Immature natural killer cell (primary cell): ENCODE measurements at regions not wholly inside any gene's neighbourhood (a gene's known extent, or its start where the extent isn't known, plus 50 kb on each side); places are given as distances from the start of the nearest gene placed in this dataset.
"Not testable (repeated sequence)": the region's sequence is repeated elsewhere in the genome, so short reads cannot be mapped to it uniquely, and the experiment has no call there.

ENCODE experiments used
- DNase-seq, 3 donors: peaks; one replicate each; pipeline ENCODE4 v3.0.0; 2022; ENCODE audit warnings: mixed read lengths in 1 of 3
- H3K27ac Mint-ChIP-seq, 6 donors: one replicate each; pipeline ENCODE4 v1.8.0; 2020; ENCODE audit warnings: mixed read lengths in 6 of 6, mild to moderate bottlenecking in 5 of 6, inconsistent platforms in 4 of 6, moderate library complexity in 3 of 6
- H3K27me3 Mint-ChIP-seq, 3 donors: one replicate each; pipeline ENCODE4 v1.8.0; 2020 to 2021; ENCODE audit warnings: low read depth in 3 of 3, mild to moderate bottlenecking in 3 of 3, mixed read lengths in 3 of 3, moderate library complexity in 3 of 3, inconsistent platforms in 1 of 3
- H3K36me3 Mint-ChIP-seq, 3 donors: one replicate each; pipeline ENCODE4 v1.8.0; 2020; ENCODE audit warnings: mixed read lengths in 3 of 3, inconsistent platforms in 2 of 3, mild to moderate bottlenecking in 2 of 3
- H3K4me1 Mint-ChIP-seq, 2 donors: one replicate each; pipeline ENCODE4 v1.8.0; 2020; ENCODE audit warnings: inconsistent platforms in 2 of 2, mild to moderate bottlenecking in 2 of 2, mixed read lengths in 2 of 2, moderate library complexity in 1 of 2
- H3K4me3 Mint-ChIP-seq, 5 donors: one replicate each; pipeline ENCODE4 v1.8.0; 2020; ENCODE audit warnings: mild to moderate bottlenecking in 5 of 5, mixed read lengths in 5 of 5, inconsistent platforms in 3 of 5, moderate library complexity in 3 of 5
- H3K9me3 Mint-ChIP-seq, 6 donors: one replicate each; pipeline ENCODE4 v1.8.0; 2020; ENCODE audit warnings: mild to moderate bottlenecking in 6 of 6, mixed read lengths in 6 of 6, inconsistent platforms in 4 of 6, moderate library complexity in 3 of 6

- H3K9me3 Mint-ChIP-seq, result peaks cover 7 to 38% (median 23%) of the 10 kb centered on the region in 6 donors
- DNase-seq, result no peak
- H3K27ac Mint-ChIP-seq, result no peak overlapping the region
- H3K4me1 Mint-ChIP-seq, result no peaks in the 10 kb centered on the region
- no peak overlapping the region for H3K4me3 Mint-ChIP-seq
- H3K36me3 Mint-ChIP-seq, result peaks cover 0 to 2% (median 0%) of the 10 kb centered on the region in 3 donors
- H3K27me3 Mint-ChIP-seq, result no peaks in the 10 kb centered on the region
Measured at GRCh38 chr5:101505891-101506570, 602.9 kb upstream of the ST8SIA4 start.

- H3K4me3 Mint-ChIP-seq, result no peak overlapping the region
- H3K27ac Mint-ChIP-seq, result no peak overlapping the region
- DNase-seq, result no peak
- peaks cover 0 to 2% (median 0%) of the 10 kb centered on the region in 3 donors for H3K27me3 Mint-ChIP-seq
- no peaks in the 10 kb centered on the region for H3K36me3 Mint-ChIP-seq
- peaks cover 0 to 9% (median 6%) of the 10 kb centered on the region in 6 donors for H3K9me3 Mint-ChIP-seq
- H3K4me1 Mint-ChIP-seq, result no peaks in the 10 kb centered on the region
Measured at GRCh38 chr5:101482931-101483330, 579.8 kb upstream of the ST8SIA4 start.

GRCh38 chr5:101473483-101473882, 570.4 kb upstream of the ST8SIA4 start:
- Mint-ChIP-seq H3K4me3 (no peak overlapping the region), H3K4me1 (no peaks in the 10 kb centered on the region), H3K27ac (no peak overlapping the region), H3K9me3 (peaks cover 0 to 6% (median 0%) of the 10 kb centered on the region in 6 donors), H3K27me3 (no peaks in the 10 kb centered on the region), H3K36me3 (no peaks in the 10 kb centered on the region)
- DNase-seq, result no peak

GRCh38 chr5:101461455-101461854, 558.4 kb upstream of the ST8SIA4 start:
- Mint-ChIP-seq H3K27ac (no peak overlapping the region), H3K27me3 (peaks cover 0 to 2% (median 0%) of the 10 kb centered on the region in 3 donors), H3K4me3 (no peak overlapping the region), H3K36me3 (no peaks in the 10 kb centered on the region), H3K4me1 (no peaks in the 10 kb centered on the region), H3K9me3 (peaks cover 0 to 6% (median 3%) of the 10 kb centered on the region in 6 donors)
- no peak for DNase-seq

DNA sequence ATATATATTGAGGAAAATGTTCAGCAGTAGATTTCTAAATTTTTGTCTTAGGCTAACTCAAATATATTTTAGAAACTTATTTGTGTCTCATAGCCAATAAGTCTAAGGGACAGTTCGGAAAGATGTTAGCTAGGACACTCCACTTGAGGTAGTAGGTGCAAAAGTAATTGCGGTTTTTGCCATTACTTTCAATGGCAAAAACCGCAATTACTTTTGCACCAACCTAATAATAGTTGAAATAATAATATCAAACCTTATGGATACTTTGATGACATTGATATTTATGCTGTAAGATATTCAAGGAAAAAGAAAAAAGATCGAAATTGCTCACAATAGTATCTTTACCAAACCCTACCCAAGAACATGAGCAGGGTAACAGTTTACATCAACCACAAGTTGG, 555.5 kb upstream of the ST8SIA4 start:
- DNase-seq, result no peak
- no peaks in the 10 kb centered on the region for H3K27me3 Mint-ChIP-seq
- H3K4me3 Mint-ChIP-seq, result no peak overlapping the region
- no peak overlapping the region for H3K27ac Mint-ChIP-seq
- H3K36me3 Mint-ChIP-seq, result no peaks in the 10 kb centered on the region
- no peaks in the 10 kb centered on the region for H3K9me3 Mint-ChIP-seq
- H3K4me1 Mint-ChIP-seq, result no peaks in the 10 kb centered on the region

DNA sequence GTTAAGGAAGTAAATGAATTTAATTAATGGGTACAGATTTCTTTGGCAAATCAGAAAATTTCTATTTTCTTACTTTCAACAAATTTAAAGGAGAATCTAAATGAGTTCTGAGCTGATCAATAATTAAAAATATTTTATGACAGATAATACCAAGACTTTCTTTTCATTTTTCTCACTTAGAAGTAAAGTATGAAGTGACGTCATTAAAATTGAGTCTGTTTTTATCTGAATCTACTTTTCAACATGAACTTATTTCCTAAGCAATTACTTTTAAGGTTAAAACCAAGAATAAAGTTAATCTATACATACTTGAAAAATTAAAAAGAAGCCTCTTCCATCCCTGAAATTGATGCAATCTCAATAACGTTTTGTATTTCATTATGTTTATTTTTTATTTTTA, 552.8 kb upstream of the ST8SIA4 start:
- DNase-seq, result no peak
- H3K27me3 Mint-ChIP-seq, result no peaks in the 10 kb centered on the region
- peaks cover 0 to 2% (median 0%) of the 10 kb centered on the region in 6 donors for H3K9me3 Mint-ChIP-seq
- no peaks in the 10 kb centered on the region for H3K36me3 Mint-ChIP-seq
- H3K27ac Mint-ChIP-seq, result no peak overlapping the region
- H3K4me3 Mint-ChIP-seq, result no peak overlapping the region
- no peaks in the 10 kb centered on the region for H3K4me1 Mint-ChIP-seq

- Mint-ChIP-seq H3K36me3 (no peaks in the 10 kb centered on the region), H3K27me3 (no peaks in the 10 kb centered on the region), H3K4me1 (no peaks in the 10 kb centered on the region), H3K27ac (no peak overlapping the region), H3K9me3 (peaks cover 0 to 2% (median 0%) of the 10 kb centered on the region in 6 donors), H3K4me3 (no peak overlapping the region)
- DNase-seq, result no peak
Measured at GRCh38 chr5:101455048-101455447, 552.0 kb upstream of the ST8SIA4 start.

DNA sequence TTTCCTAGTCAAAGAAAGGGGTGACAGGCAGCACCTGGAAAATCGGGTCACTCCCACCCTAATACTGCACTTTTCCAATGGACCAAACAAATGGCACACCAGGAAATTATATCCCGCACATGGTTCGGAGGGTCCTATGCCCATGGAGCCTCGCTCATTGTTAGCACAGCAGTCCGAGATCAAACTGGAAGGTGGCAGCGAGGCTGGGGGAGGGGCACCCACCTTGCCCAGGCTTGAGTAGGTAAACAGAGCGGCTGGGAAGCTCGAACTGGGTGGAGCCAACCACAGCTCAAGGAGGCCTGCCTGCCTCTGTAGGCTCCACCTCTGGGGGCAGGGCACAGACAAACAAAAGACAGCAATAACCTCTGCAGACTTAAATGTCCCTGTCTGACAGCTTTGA, 539.2 kb upstream of the ST8SIA4 start:
- H3K27me3 Mint-ChIP-seq, result not testable (repeated sequence)

DNA sequence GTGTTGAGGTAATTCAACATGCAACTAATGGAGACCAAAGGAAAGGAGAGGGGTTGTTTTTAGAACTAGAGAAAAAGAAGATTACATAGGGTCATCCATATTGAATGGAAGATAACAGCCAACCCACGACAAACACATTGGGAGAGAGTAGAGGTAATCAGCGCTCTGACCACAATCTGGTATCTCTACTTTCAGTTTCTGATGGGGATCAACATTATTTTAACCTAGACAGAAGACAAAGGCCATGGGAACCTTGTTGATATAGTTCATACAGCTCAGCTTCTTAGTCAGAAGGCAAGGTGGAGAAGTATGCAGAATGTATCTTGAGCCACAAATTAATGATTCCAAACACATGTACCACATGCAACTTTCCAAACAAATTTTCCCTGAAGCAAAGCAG, 537.1 kb upstream of the ST8SIA4 start:
- DNase-seq, result no peak
- Mint-ChIP-seq H3K36me3 (no peaks in the 10 kb centered on the region), H3K4me3 (no peak overlapping the region), H3K9me3 (peaks cover 4 to 20% (median 9%) of the 10 kb centered on the region in 6 donors), H3K27me3 (no peaks in the 10 kb centered on the region), H3K27ac (no peak overlapping the region), H3K4me1 (no peaks in the 10 kb centered on the region)

More for the DNA sequence above, 539.2 kb upstream of the ST8SIA4 start:
- H3K4me1 Mint-ChIP-seq, H3K27ac Mint-ChIP-seq, H3K36me3 Mint-ChIP-seq, H3K4me3 Mint-ChIP-seq, DNase-seq: not testable (repeated sequence)
- H3K9me3 Mint-ChIP-seq, result peaks cover 4 to 18% (median 10%) of the 10 kb centered on the region in 6 donors

DNA sequence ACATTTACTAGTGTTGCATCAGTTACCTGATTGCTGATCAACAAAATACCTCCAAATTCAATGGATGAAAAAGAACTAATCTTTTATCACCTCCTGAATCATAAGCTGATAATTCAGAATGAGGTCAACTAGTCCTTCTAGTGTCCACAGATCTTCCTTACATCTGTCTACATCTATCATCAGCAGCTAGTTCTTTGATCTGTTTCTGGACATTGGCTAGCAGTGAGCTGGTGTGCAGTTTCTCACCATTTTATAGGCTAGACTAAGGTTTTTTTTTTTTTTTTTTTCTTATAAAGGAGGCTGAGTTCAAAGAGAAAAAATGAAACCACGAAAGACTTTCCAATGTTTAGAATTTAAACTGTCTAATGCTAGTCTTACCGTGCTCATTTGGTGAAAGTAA, 534.3 kb upstream of the ST8SIA4 start:
- Mint-ChIP-seq H3K36me3 (no peaks in the 10 kb centered on the region), H3K27ac (no peak overlapping the region), H3K9me3 (peaks cover 0 to 8% (median 3%) of the 10 kb centered on the region in 6 donors), H3K4me3 (no peak overlapping the region), H3K27me3 (no peaks in the 10 kb centered on the region), H3K4me1 (no peaks in the 10 kb centered on the region)
- no peak for DNase-seq

DNA sequence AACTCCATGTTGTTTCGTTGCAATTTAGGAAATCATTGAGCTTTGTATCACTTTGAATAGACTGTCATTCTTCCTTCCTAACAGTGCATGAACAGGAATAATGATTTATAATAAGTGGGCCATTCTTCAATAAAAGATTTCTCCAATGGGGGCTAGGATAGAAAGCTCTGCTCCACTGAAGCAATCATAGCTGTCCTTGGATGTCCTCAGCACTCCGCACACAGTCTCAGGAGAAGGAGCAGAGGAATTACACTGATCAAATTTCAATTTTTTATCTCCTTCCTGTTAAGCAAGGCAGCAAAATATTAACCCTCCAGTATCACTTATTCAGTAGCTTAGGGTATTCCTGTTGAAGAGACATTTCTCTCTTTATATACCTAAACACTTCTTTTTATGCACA, 532.7 kb upstream of the ST8SIA4 start:
- H3K4me1 Mint-ChIP-seq, result no peaks in the 10 kb centered on the region
- H3K4me3 Mint-ChIP-seq, result no peak overlapping the region
- no peaks in the 10 kb centered on the region for H3K27me3 Mint-ChIP-seq
- peaks cover 0 to 8% (median 3%) of the 10 kb centered on the region in 6 donors for H3K9me3 Mint-ChIP-seq
- H3K27ac Mint-ChIP-seq, result no peak overlapping the region
- no peaks in the 10 kb centered on the region for H3K36me3 Mint-ChIP-seq
- no peak for DNase-seq

DNA sequence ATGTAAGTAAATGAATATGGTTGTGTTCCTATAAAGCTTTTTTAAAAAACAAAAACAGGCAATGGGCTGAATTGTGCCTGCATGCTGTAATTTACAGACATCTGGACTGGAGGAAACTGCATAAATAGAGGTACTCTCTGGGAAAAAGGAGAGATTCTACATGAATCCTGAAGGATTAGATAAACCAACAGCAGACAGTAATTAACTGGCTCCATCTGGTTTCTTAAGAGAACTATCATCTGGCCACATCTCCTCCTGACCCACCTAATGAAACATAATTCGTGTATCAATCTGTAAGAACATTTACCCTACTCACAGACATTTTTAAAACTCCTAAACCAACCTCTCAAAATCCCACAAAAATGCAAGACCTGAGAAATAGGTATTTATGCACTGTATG, 528.1 kb upstream of the ST8SIA4 start:
- Mint-ChIP-seq H3K4me3 (no peak overlapping the region), H3K27ac (no peak overlapping the region), H3K27me3 (peaks cover 0 to 1% (median 0%) of the 10 kb centered on the region in 3 donors), H3K4me1 (no peaks in the 10 kb centered on the region), H3K36me3 (no peaks in the 10 kb centered on the region), H3K9me3 (peaks cover 0 to 5% (median under 1%) of the 10 kb centered on the region in 6 donors)
- DNase-seq, result no peak

DNA sequence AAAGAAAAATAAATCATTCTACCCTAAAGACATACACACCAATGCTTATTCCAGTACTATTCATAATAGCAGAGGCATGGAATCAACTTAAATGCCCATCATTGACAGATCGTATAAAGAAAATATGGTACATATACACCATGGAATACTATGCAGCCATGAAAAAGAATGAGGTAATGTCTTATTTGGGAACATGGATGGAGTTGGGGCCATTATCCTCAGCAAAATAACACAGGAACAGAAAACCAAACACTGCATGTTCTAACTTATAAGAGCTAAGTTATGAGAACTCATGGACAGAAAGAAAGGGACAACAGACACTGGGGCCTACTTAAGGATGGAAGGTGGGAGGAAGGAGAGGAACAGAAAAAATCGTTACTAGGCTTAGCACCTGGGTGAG, 527.5 kb upstream of the ST8SIA4 start:
- H3K4me1 Mint-ChIP-seq, result no peaks in the 10 kb centered on the region
- H3K27me3 Mint-ChIP-seq, result peaks cover 0 to 1% (median 0%) of the 10 kb centered on the region in 3 donors
- no peaks in the 10 kb centered on the region for H3K36me3 Mint-ChIP-seq
- no peak overlapping the region for H3K27ac Mint-ChIP-seq
- H3K4me3 Mint-ChIP-seq, result no peak overlapping the region
- H3K9me3 Mint-ChIP-seq, result peaks cover 0 to 5% (median 0%) of the 10 kb centered on the region in 6 donors
- no peak for DNase-seq

- no peaks in the 10 kb centered on the region for H3K4me1 Mint-ChIP-seq
- H3K27ac Mint-ChIP-seq, result no peak overlapping the region
- peaks cover 0 to 1% (median 0%) of the 10 kb centered on the region in 3 donors for H3K27me3 Mint-ChIP-seq
- H3K4me3 Mint-ChIP-seq, result no peak overlapping the region
- peaks cover 0 to 5% (median 0%) of the 10 kb centered on the region in 6 donors for H3K9me3 Mint-ChIP-seq
- DNase-seq, result no peak
- H3K36me3 Mint-ChIP-seq, result no peaks in the 10 kb centered on the region
Measured at GRCh38 chr5:101429241-101429640, 526.2 kb upstream of the ST8SIA4 start.

- no peak overlapping the region for H3K4me3 Mint-ChIP-seq
- DNase-seq, result no peak
- H3K27ac Mint-ChIP-seq, result no peak overlapping the region
- H3K4me1 Mint-ChIP-seq, result no peaks in the 10 kb centered on the region
- H3K9me3 Mint-ChIP-seq, result peaks cover 0 to 4% (median 0%) of the 10 kb centered on the region in 6 donors
- peaks cover 0 to 1% (median 0%) of the 10 kb centered on the region in 3 donors for H3K27me3 Mint-ChIP-seq
- no peaks in the 10 kb centered on the region for H3K36me3 Mint-ChIP-seq
Measured at GRCh38 chr5:101425339-101425859, 522.3 kb upstream of the ST8SIA4 start.
